ENCODE measurements at regions not wholly inside any gene's neighbourhood (a gene's known extent, or its start where the extent isn't known, plus 50 kb on each side); places are given as distances from the start of the nearest gene placed in this dataset.

DNA sequence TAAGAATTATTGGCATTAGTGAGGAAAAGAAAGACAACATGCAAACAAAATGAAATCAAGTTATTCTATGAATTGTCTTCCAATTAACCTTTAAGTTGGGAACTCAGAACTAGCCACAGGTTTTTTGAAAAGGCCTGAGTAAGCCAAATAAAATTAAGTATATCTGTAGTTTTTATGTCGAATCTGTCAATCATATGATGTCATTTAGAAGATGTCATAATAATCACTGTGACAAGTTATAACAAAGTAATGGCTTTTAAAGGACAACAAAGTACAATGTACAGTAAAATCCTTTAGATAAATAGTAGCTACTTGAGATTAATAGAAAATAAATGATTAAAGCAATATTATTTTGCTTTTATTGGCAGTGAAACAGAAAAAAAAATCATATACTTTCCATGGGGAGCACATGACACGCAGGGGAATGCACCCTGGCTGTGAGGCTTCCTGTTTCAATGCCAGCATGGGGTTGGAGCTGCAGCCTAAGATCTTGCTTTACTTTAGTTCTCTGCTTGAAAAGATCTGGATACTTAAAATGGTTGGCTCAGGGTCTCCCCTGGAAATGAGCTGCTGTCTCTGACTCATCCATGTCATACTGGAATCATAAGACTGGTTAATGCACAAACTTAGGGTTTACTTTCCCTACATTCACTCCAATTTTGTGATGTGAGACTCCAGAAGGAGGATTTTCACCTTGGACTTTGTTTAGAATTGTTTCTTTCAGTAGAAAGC is 284.3 kb downstream of the TAF11L14 start:
- Histone ChIP-seq H3K4me2 (no peak overlapping the region), H3K36me3 (ENCODE audit: insufficient read depth) (no peaks in the 10 kb centered on the region), H4K20me1 (ENCODE audit: insufficient read depth) (no peaks in the 10 kb centered on the region), H3K4me3 (IDR thresholded peaks at IDR 0.05; ENCODE audit: insufficient read depth, low read depth, low read length) (no peak overlapping the region), H3K27ac (no peak overlapping the region), H3K27me3 (ENCODE audit: insufficient read depth, low read depth) (no peaks in the 10 kb centered on the region), H3K79me2 (ENCODE audit: insufficient read depth, low read depth) (no peaks in the 10 kb centered on the region), H2AFZ (ENCODE audit: low read depth) (no peak overlapping the region), H3K4me1 (ENCODE audit: low read depth, poor library complexity, severe bottlenecking) (no peaks in the 10 kb centered on the region), H3K9ac (no peak overlapping the region)
- TF ChIP-seq, protein P1, sequence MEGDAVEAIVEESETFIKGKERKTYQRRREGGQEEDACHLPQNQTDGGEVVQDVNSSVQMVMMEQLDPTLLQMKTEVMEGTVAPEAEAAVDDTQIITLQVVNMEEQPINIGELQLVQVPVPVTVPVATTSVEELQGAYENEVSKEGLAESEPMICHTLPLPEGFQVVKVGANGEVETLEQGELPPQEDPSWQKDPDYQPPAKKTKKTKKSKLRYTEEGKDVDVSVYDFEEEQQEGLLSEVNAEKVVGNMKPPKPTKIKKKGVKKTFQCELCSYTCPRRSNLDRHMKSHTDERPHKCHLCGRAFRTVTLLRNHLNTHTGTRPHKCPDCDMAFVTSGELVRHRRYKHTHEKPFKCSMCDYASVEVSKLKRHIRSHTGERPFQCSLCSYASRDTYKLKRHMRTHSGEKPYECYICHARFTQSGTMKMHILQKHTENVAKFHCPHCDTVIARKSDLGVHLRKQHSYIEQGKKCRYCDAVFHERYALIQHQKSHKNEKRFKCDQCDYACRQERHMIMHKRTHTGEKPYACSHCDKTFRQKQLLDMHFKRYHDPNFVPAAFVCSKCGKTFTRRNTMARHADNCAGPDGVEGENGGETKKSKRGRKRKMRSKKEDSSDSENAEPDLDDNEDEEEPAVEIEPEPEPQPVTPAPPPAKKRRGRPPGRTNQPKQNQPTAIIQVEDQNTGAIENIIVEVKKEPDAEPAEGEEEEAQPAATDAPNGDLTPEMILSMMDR (conservative IDR thresholded peaks at IDR 0.05; ENCODE audit: low read depth, low read length) = no peak

DNA sequence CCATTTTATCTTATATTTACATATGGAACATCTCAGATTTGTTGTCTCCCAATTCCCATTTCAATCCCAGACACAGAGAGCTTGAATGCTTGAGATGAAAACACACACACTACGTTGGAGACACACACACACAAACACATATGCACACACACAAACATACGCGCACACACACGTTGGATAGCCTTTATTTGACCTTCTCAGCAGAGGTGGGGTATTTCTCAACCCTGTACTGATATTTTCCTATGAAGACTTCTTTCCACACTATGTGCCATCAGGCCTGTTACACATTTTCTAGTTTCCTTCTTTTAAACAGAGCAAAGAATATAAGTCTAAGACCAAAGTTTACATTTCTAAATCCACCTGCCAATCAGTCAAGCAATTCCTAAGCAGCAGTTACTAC is 291.0 kb downstream of the TAF11L14 start:
- Histone ChIP-seq H3K27ac (no peak overlapping the region), H3K4me2 (no peak overlapping the region), H2AFZ (ENCODE audit: low read depth) (no peak overlapping the region), H4K20me1 (ENCODE audit: insufficient read depth) (no peaks in the 10 kb centered on the region), H3K9ac (no peak overlapping the region), H3K27me3 (ENCODE audit: insufficient read depth, low read depth) (no peaks in the 10 kb centered on the region), H3K4me1 (ENCODE audit: low read depth, poor library complexity, severe bottlenecking) (no peaks in the 10 kb centered on the region), H3K36me3 (ENCODE audit: insufficient read depth) (no peaks in the 10 kb centered on the region), H3K79me2 (ENCODE audit: insufficient read depth, low read depth) (no peaks in the 10 kb centered on the region), H3K4me3 (IDR thresholded peaks at IDR 0.05; ENCODE audit: insufficient read depth, low read depth, low read length) (no peak overlapping the region)
- TF ChIP-seq, protein P1 (conservative IDR thresholded peaks at IDR 0.05; ENCODE audit: low read depth, low read length) = no peak

DNA sequence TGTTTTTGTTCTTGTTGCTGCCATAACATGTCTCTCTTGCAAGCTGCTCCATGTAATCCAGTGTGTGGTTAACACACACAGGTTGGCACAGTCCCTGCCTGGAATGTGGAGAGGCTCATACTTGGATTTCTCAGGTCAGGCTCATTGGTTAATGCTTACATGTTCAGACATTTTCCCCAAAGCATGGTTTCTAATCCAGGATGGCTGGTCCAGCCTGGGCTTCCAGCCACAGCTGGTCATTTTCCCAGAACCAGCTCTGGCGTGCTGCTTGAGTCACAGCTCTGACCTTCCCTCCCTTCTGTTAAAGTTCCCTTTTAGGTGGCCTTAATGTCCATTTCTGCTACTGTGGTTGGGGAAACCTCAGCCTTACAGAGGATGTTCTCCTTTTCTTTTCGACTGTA is 294.3 kb downstream of the TAF11L14 start:
- Histone ChIP-seq H3K4me3 (IDR thresholded peaks at IDR 0.05; ENCODE audit: insufficient read depth, low read depth, low read length) (no peak overlapping the region), H3K27me3 (ENCODE audit: insufficient read depth, low read depth) (no peaks in the 10 kb centered on the region), H3K9ac (no peak overlapping the region), H3K79me2 (ENCODE audit: insufficient read depth, low read depth) (no peaks in the 10 kb centered on the region), H3K36me3 (ENCODE audit: insufficient read depth) (no peaks in the 10 kb centered on the region), H4K20me1 (ENCODE audit: insufficient read depth) (no peaks in the 10 kb centered on the region), H2AFZ (ENCODE audit: low read depth) (no peak overlapping the region), H3K4me1 (ENCODE audit: low read depth, poor library complexity, severe bottlenecking) (no peaks in the 10 kb centered on the region), H3K4me2 (no peak overlapping the region), H3K27ac (no peak overlapping the region)
- TF ChIP-seq, protein P1 (conservative IDR thresholded peaks at IDR 0.05; ENCODE audit: low read depth, low read length) = no peak

DNA sequence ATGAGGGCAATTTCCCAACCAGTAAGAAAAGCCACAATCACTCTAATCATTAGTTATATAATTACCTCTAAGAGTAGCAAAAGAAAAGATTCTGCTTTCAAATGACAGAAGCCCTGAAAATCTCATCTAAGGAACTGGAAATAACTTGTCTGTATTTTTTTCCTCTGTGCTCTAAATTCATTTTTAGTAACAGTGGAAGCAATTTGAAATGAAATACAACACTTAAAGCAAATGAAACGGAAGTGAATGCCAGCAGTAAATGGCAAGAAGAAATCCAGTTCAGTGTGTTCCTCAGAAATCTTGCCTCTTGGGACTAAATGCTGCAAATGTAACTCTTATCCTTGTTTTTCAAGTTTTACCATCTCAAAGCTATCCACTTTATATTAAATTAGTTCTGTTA is 294.9 kb downstream of the TAF11L14 start:
- H2AFZ ChIP-seq (ENCODE audit: low read depth) = no peak overlapping the region
- H4K20me1 ChIP-seq (ENCODE audit: insufficient read depth) = no peaks in the 10 kb centered on the region
- H3K79me2 ChIP-seq (ENCODE audit: insufficient read depth, low read depth) = no peaks in the 10 kb centered on the region
- no peak overlapping the region for H3K9ac ChIP-seq
- TF ChIP-seq, protein P1 (conservative IDR thresholded peaks at IDR 0.05; ENCODE audit: low read depth, low read length) = no peak
- no peaks in the 10 kb centered on the region for H3K27me3 ChIP-seq (ENCODE audit: insufficient read depth, low read depth)
- no peaks in the 10 kb centered on the region for H3K36me3 ChIP-seq (ENCODE audit: insufficient read depth)
- no peaks in the 10 kb centered on the region for H3K4me1 ChIP-seq (ENCODE audit: low read depth, poor library complexity, severe bottlenecking)
- no peak overlapping the region for H3K27ac ChIP-seq
- no peak overlapping the region for H3K4me3 ChIP-seq (IDR thresholded peaks at IDR 0.05; ENCODE audit: insufficient read depth, low read depth, low read length)
- no peak overlapping the region for H3K4me2 ChIP-seq
